PFSK-1 (cell line): ENCODE measurements at regions not wholly inside any gene's neighbourhood (a gene's known extent, or its start where the extent isn't known, plus 50 kb on each side); places are given as distances from the start of the nearest gene placed in this dataset.

ENCODE experiments used
- POLR2AphosphoS5 ChIP-seq: IDR thresholded peaks from 2 replicates; pipeline ENCODE4 v1.6.1; 2012; ENCODE audit warnings: low read depth, mild to moderate bottlenecking, control low read depth, low read length, moderate library complexity
- SIN3A ChIP-seq: IDR thresholded peaks from 2 replicates; pipeline ENCODE4 v1.6.1; 2012; ENCODE audit warnings: mild to moderate bottlenecking, low read length, moderate library complexity, borderline replicate concordance; ENCODE audit not compliant: insufficient read depth
- TAF1 ChIP-seq: IDR thresholded peaks from 2 replicates; pipeline ENCODE4 v1.6.1; 2012; ENCODE audit warnings: low read length, control low read depth, borderline replicate concordance; ENCODE audit not compliant: insufficient read depth

GRCh38 chr10:107317592-107317991, 153.1 kb upstream of the SORCS1 start:
- TF ChIP-seq POLR2AphosphoS5: no peak
- TF ChIP-seq TAF1: no peak
- no peak for TF ChIP-seq SIN3A
